SKM-1 (cell line): ENCODE measurements at regions not wholly inside any gene's neighbourhood (a gene's known extent, or its start where the extent isn't known, plus 50 kb on each side); places are given as distances from the start of the nearest gene placed in this dataset.

ENCODE experiments used
- DNase-seq: peaks from one replicate; lab custom pipeline; 2025; ENCODE audit not compliant: unreplicated experiment; lab: John Stamatoyannopoulos, UW

DNA sequence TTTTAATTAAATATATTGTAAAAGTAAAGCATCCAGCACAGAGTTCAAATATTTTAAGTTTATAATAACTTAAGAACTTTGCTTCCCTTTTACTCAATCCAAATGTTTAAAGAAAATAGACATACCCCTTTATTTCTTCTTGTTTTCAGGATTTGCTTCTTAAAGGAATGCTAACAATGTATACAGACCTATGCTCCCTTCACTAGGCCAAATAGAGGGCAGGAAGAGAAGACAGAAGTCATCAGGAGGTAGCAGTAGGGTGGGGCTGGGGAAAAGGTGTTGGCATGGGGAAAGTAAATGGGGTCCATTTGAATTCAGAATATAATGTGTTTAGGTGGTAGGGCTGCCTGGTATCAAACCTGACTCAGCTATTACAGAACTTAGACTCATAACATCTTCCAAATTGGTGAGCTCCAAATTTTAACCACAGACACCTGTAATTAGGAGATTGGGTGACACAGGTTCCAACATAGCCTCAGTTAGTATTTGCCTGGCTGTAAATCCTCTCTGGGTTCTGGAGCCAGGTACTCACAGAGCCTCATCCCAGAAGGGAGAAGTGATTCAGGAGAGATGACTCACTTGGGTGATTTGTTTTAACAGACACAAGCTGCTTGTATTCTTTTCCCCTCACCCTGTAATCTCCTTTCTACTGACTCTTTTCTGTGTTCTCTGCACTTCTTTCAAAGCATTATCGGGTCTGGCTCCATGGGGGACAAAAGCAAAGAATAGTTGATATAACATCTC, 60.1 kb upstream of the DUSP10 start:
- DNase-seq: no peak

DNA sequence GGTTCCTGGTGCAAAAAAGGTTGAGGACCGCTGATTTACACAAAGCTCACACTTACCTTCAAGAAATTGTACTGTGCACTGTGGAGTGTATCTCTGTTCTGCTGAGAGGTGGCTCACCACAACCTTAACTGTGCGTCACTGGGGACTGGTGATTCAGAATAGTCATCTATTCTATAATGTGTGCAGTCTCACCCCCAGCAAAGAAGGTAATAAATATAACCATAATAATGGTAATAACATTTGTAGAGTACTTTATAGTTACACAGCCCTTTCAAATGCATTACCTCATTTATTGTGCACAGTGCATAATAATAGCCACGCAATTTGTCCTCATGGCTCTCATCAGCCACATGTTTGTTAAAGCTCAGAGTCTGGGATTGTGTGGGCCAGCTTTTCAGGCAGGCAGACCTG, 59.4 kb upstream of the DUSP10 start:
- DNase-seq: no peak

DNA sequence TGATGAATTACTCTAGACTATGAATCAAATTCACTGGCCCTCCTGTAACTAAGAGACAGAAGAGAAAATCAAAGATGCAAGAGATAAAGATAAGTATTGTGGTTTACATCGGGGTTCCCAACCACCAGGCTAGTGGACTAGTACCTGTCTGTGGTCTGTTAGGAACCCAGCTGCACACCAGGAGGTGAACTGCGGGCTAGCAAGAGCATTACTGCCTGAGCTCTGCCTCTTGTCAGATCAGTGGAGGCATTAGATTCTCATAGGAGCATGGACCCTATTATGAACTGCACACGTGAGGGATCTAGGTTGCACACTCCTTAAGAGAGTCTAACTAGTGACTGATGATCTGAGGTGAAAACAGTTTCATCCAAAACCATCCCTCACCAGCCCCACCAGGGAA, 58.9 kb upstream of the DUSP10 start:
- DNase-seq: no peak

DNA sequence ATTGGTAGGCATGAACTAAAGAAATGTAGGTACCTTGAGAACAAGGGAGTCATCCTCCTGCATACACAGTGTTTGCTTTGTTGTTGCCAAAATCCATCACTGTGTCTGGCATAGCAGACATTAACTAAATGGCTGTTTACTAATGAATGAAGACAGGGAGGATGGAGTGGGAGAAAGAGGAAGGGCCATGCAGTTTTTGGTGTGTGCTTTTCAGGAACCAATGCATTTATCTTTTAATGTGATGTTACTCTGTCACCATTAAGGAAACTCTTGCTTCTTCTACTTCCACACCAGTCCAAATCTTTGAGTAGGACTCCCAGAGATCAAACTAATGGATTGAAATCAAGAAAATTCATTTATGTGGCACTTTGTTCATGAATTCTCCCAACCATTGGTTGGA, 55.6 kb upstream of the DUSP10 start:
- DNase-seq: no peak

DNA sequence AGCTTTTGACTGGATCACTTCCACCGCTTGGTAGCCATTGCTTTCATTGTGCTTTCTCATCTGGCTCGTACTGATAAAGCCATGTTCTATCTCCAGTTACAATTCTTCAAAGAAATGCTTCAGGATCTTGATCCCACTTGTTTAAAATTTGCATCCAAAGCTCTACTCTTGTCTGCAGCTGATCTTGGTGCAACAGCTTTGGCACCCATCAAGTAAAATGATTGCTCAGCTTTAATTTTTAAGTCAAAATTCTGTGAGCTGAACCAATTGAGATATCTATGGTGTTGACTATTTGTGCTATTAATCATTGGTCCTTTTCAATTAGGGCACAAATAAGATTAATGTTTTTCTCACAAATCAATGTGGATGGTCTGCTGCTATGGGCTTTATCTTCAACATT, 54.8 kb upstream of the DUSP10 start:
- no peak for DNase-seq

DNA sequence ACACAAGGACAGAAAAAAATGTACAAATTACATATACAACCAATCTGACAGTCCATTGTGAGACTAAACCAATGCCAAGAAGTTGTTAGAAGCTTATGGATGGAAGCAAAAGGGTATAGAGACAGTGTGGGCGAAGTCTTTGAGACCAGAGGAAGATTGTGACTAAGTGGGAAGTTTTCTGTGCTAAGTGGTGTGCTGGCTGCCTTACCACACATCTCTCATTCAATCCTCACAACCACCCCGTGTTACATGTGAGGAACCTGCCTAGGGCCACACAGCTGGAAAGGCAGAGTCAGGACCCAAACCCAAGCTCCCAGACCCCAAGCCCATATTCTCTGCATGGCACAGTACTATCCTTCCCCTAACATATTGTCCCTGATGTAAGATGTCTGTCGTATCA, 53.5 kb upstream of the DUSP10 start:
- no peak for DNase-seq

DNA sequence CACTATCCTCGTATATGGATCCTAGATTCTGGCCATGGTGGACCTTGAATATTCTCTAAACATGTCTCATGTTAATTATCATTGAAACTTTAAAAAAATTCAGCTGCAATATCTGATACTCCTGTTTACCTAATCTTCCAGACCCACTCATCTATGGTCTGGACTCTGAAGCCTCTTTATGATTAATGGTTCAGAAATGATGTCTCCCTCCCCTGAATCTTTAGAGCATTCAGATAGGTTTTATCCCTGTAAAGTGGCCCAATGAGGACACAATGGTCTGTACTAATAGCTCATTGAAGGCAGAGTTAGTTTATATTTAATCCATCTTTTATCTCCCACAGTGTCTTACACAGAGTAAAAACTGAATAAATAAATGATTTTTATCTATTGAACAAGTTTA, 53.0 kb upstream of the DUSP10 start:
- no peak for DNase-seq

DNA sequence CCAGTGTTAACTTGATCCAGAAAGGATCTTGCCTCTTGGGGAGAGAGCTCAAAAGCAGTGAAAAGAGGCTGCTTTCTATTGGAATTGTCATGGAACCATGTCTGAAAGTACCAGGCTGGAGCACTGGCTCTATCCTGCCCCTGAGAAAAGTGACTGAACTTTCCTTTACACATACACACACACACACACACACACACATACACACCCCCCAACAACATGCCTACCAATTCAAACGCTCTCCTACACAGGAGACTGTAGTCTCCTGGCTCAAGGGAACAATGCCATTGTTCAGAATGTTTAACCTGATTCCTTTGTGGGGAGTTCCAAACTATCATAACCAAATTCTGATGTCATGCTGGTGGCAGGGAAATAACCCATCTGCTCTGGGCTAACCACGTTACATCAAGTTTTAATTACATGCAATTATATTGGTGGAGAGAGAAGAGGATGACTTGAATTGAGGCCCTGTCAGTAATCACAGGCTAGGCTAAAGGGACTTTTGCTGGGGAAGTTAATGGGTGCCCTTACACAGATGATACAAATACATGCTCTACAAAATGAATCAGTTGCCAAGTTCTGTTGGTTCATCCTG, 52.3 kb upstream of the DUSP10 start:
- DNase-seq: no peak

DNA sequence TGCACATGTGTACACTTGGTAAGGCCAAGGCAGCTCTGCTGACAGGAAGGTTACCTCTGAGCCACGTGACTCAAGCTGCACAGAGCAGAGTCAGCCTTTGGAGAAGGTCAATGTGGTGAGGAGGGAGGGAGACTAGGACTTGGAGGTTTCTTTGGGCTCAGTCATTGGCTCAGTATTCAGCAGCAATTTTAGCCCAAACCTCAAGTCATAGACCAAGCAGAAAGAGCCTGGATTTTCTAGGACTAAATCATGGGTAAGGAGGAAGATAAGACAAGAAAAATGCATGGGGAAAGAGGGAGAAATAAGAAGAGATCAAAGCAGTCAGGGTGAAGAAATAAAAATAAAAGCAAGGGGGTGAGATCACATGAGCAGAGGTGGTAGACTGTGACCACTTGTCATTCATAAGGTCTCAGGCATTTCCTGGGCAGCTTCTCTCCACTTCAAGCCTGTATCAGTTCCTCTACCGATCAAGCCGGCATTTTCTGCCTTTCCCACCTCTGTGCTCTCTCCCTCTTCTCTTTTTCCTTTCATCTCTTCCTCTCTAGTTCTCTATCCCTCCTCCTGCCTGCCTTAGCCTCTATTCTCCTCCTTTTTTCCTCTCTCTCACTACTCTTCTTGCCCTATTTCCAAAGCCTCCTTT, 51.7 kb upstream of the DUSP10 start:
- DNase-seq: no peak

DNA sequence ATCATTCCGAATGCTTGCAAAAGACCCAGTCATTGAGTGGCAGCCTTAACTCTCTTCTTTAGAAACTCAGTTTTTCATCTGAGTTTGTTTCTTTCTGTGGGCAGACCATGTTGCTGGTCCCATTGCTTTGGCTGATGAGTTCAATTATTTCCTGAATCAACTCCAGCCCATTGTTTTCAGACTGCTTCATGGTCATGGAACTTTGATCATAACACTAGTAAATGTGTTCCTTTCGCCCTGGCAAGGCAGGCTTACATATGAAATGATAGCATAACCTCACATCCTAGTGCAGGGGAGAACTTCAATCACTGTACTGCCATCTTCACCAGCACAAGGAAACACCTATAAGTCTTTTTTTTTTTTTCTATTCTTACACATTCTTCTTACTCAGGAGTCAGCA, 50.0 kb upstream of the DUSP10 start:
- no peak for DNase-seq
